Renal cortical epithelial cell (primary cell): ENCODE measurements at regions not wholly inside any gene's neighbourhood (a gene's known extent, or its start where the extent isn't known, plus 50 kb on each side); places are given as distances from the start of the nearest gene placed in this dataset.
"Not testable (repeated sequence)": the region's sequence is repeated elsewhere in the genome, so short reads cannot be mapped to it uniquely, and the experiment has no call there.

Experiments used
- DNase-seq: peaks from one replicate; pipeline ENCODE4 v3.0.0-alpha.2; 2011; ENCODE audit warnings: low read depth

- DNase-seq: peak; percentile 2
These were observed 589.3 kb downstream of the SOX5 start for GRCh38 chr12:23359975-23360701.

GRCh38 chr12:23361971-23362370 lies 587.5 kb downstream of the SOX5 start:
- no peak for DNase-seq

- DNase-seq: no peak
These were observed 580.9 kb downstream of the SOX5 start for GRCh38 chr12:23368590-23368989.

- no peak for DNase-seq
These were observed 573.8 kb downstream of the SOX5 start for GRCh38 chr12:23375621-23376020.

- DNase-seq: no peak
These were observed 573.2 kb downstream of the SOX5 start for GRCh38 chr12:23376238-23376637.

- no peak for DNase-seq
These were observed 568.9 kb downstream of the SOX5 start for GRCh38 chr12:23380419-23381100.

GRCh38 chr12:23388898-23389297 lies 560.6 kb downstream of the SOX5 start:
- DNase-seq: not testable (repeated sequence)

GRCh38 chr12:23389315-23389714 lies 560.2 kb downstream of the SOX5 start:
- not testable (repeated sequence) for DNase-seq

- DNase-seq: no peak
These were observed 550.0 kb downstream of the SOX5 start for GRCh38 chr12:23399402-23399933.

GRCh38 chr12:23415180-23415579 lies 534.3 kb downstream of the SOX5 start:
- no peak for DNase-seq

- no peak for DNase-seq
These were observed 527.9 kb downstream of the SOX5 start for GRCh38 chr12:23421556-23421955.

- no peak for DNase-seq
These were observed 526.3 kb downstream of the SOX5 start for GRCh38 chr12:23423097-23423687.

- no peak for DNase-seq
These were observed 525.7 kb downstream of the SOX5 start for GRCh38 chr12:23423796-23424195.

- DNase-seq: no peak
These were observed 524.8 kb downstream of the SOX5 start for GRCh38 chr12:23424685-23425084.

GRCh38 chr12:23426328-23426727 lies 523.1 kb downstream of the SOX5 start:
- no peak for DNase-seq

- no peak for DNase-seq
These were observed 520.7 kb downstream of the SOX5 start for GRCh38 chr12:23428758-23429157.

GRCh38 chr12:23431006-23431405 lies 518.5 kb downstream of the SOX5 start:
- DNase-seq: peak; percentile 84

- DNase-seq: no peak
These were observed 516.3 kb downstream of the SOX5 start for GRCh38 chr12:23433121-23433520.

GRCh38 chr12:23434154-23434553 lies 515.3 kb downstream of the SOX5 start:
- no peak for DNase-seq

- no peak for DNase-seq
These were observed 502.7 kb downstream of the SOX5 start for GRCh38 chr12:23446746-23447145.

GRCh38 chr12:23450810-23451209 lies 498.7 kb downstream of the SOX5 start:
- no peak for DNase-seq

- DNase-seq: no peak
These were observed 494.2 kb downstream of the SOX5 start for GRCh38 chr12:23455283-23455682.

- DNase-seq: no peak
These were observed 490.8 kb downstream of the SOX5 start for GRCh38 chr12:23458640-23459039.
